Gastroesophageal sphincter (tissue), 3 donors: ENCODE measurements at regions not wholly inside any gene's neighbourhood (a gene's known extent, or its start where the extent isn't known, plus 50 kb on each side); places are given as distances from the start of the nearest gene placed in this dataset.

Source experiments
- EP300 ChIP-seq: sonication (generic); formaldehyde crosslinking; IDR thresholded peaks from one replicate; pipeline ENCODE4 v1.6.1; 2017; ENCODE audit warnings: antibody characterized with exemption, mild to moderate bottlenecking
- POLR2A ChIP-seq, 2 donors: fragments of 450-650 bp; IDR thresholded peaks; one replicate each; pipeline ENCODE4 v1.6.1; 2017; ENCODE audit warnings: antibody characterized with exemption in 2 of 2, mild to moderate bottlenecking in 2 of 2, moderate library complexity in 1 of 2
- POLR2AphosphoS5 ChIP-seq: sonication (generic); formaldehyde crosslinking; IDR thresholded peaks from one replicate; pipeline ENCODE4 v1.6.1; 2017; ENCODE audit warnings: antibody characterized with exemption
- TF ChIP-seq, protein P1 (sequence below), 4 experiments: fragments of 200-600 bp in 2 of 4; fragments of 450-650 bp in 2 of 4; sonication (generic) in 1 of 4; IDR thresholded peaks; one replicate each; pipeline ENCODE4 v1.5.1; 2017 to 2019; ENCODE audit warnings: antibody characterized with exemption in 4 of 4, mild to moderate bottlenecking in 2 of 4, moderate library complexity in 2 of 4

GRCh38 chr7:132647311-132647710 lies 71.0 kb upstream of the PLXNA4 start:
- TF ChIP-seq, protein P1, sequence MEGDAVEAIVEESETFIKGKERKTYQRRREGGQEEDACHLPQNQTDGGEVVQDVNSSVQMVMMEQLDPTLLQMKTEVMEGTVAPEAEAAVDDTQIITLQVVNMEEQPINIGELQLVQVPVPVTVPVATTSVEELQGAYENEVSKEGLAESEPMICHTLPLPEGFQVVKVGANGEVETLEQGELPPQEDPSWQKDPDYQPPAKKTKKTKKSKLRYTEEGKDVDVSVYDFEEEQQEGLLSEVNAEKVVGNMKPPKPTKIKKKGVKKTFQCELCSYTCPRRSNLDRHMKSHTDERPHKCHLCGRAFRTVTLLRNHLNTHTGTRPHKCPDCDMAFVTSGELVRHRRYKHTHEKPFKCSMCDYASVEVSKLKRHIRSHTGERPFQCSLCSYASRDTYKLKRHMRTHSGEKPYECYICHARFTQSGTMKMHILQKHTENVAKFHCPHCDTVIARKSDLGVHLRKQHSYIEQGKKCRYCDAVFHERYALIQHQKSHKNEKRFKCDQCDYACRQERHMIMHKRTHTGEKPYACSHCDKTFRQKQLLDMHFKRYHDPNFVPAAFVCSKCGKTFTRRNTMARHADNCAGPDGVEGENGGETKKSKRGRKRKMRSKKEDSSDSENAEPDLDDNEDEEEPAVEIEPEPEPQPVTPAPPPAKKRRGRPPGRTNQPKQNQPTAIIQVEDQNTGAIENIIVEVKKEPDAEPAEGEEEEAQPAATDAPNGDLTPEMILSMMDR (IDR thresholded peaks at IDR 0.05), result no peak
- TF ChIP-seq POLR2AphosphoS5, result no peak
- TF ChIP-seq POLR2A (IDR thresholded peaks at IDR 0.05), result no peak
- TF ChIP-seq EP300, result no peak
